T47D (cell line): ENCODE measurements at regions not wholly inside any gene's neighbourhood (a gene's known extent, or its start where the extent isn't known, plus 50 kb on each side); places are given as distances from the start of the nearest gene placed in this dataset.

Source experiments
- DNase-seq, 2 experiments: peaks; one replicate each; pipeline versions ENCODE4 v3.0.0 to v3.0.0-alpha.2; 2011 to 2012; ENCODE audit warnings: low read depth in 1 of 2, low spot score in 1 of 2
- JUND ChIP-seq: IDR thresholded peaks from 2 replicates; pipeline ENCODE4 v1.6.1; 2012; ENCODE audit warnings: low read depth
- in situ Hi-C: cut with HindIII; loops from 2 replicates; pipeline ENCODE4 v1.10.0; 2016; ENCODE audit warnings: low sequenced_read_pairs, low pct_unique_long_range_greater_than_20kb

GRCh38 chr5:175206669-175207068, 237.3 kb downstream of the DRD1 start:
- in situ Hi-C loops, result no loop called here

DNA sequence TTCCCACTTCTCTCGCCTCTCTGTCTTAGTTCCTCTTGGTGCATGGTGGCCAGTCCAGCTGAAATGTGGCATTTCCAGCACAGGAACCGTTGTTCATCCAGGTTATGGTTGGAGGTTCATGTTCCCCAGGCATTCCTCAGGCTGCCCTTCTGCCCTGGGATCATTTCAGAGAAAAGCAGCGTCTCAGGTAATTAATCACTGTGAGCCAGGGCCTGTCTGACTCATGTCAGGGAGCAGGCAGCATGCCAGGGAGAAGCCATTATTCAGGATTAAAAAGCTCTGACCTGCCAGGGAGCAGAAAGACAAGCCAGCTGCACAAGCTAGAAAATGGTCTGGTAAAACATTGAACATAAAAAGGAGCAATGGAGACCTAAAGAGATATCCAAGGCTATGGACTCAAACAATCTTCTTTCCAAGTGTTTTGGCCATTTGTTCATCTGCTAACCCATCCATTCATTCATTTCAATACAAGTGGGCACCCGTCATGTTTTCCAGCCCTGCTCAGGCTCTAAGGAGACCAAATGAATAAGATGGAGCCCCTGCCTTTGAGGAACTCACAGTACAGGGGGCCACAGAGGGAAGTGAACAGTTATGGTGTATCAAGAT, 241.4 kb downstream of the DRD1 start:
- TF ChIP-seq JUND, result no peak
- no peak for DNase-seq
- in situ Hi-C loops, result no loop called here

More at GRCh38 chr5:175206669-175207068, 237.3 kb downstream of the DRD1 start:
- TF ChIP-seq JUND, result no peak
- DNase-seq, result no peak

- DNase-seq, result no peak
- in situ Hi-C loops, result no loop called here
Measured at GRCh38 chr5:175201393-175201792, 242.6 kb downstream of the DRD1 start.

DNA sequence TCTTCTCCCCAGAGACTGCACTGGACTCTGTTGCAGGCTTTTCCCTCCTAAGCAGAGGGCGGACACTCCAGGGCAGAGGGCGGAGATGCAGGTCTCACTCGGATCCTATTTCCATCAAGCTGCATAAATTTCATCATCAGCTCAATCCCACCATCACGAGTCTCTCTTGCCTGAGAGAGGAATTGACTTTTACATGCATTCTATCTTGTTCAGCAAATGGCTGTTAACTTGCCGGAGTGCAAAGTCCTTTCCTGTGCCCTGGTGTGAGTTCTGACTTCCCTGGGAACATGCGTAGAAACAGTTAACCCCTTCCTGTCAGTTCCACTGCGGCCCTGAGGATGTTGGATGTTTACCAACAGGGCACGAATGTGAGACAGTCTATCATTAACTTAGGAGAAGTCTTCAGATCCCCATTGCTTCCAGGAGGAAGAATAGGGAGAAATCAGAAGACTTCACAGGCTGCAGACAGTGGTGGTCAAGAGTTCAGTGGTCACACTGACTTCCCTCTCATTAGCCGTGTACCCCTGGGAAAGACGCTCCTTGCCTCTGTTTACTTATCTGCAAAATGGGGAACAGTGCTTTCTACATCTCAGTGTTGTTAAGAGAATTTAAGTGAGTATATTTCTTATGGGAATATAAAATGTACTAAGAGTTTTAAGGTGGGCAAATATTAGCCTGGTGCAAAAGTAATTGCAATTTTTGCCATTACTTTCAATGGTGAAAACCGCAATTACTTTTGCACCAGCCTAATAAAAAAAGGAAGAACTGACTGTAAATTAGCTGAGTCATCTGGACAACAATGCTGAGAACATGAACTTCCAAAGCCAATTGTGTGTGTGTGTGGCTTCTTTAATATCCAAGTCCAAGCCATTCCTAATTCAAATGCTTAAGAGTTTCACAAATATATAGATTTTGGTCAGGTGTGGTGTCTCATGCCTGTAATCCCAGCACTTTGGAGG, 248.0 kb downstream of the DRD1 start:
- no peak for DNase-seq
- no peak for TF ChIP-seq JUND
- in situ Hi-C loops, result no loop called here

More at GRCh38 chr5:175201393-175201792, 242.6 kb downstream of the DRD1 start:
- no peak for TF ChIP-seq JUND

- in situ Hi-C loops, result no loop called here
- no peak for DNase-seq
- no peak for TF ChIP-seq JUND
Measured at GRCh38 chr5:175181331-175181730, 262.7 kb downstream of the DRD1 start.

- TF ChIP-seq JUND, result no peak
- in situ Hi-C loops, result no loop called here
Measured at GRCh38 chr5:175170899-175171298, 273.1 kb downstream of the DRD1 start.

GRCh38 chr5:175168882-175169507, 275.0 kb downstream of the DRD1 start:
- DNase-seq, result no peak
- in situ Hi-C loops, result no loop called here
- no peak for TF ChIP-seq JUND

More at GRCh38 chr5:175170899-175171298, 273.1 kb downstream of the DRD1 start:
- DNase-seq, result no peak

- in situ Hi-C loops, result no loop called here
- no peak for TF ChIP-seq JUND
- no peak for DNase-seq
Measured at GRCh38 chr5:175166026-175166425, 278.0 kb downstream of the DRD1 start.

- TF ChIP-seq JUND, result no peak
- in situ Hi-C loops, result no loop called here
- DNase-seq, result no peak
Measured at GRCh38 chr5:175163586-175164275, 280.3 kb downstream of the DRD1 start.

DNA sequence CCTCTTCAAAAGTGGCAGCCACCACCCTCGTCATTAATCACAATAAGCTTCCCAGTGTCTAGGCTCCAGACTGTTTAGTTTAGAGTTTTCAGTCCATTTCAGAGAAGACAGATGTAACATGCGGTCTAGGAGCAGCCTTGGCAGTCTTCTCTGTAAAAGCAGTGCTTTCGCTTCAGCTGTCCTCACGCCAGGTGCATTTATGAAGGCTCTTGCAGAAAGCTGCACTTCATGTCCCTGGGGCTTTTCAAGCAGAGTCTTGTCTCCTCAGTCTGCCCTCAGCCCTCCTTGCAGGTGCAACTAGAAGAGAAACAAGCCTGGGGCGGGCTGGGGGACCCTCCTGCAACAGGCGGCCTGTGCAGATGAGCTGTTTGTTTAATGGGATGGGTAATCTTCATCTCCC, 281.9 kb downstream of the DRD1 start:
- DNase-seq, result no peak
- no peak for TF ChIP-seq JUND
- in situ Hi-C loops, result no loop called here

GRCh38 chr5:175159956-175160355, 284.0 kb downstream of the DRD1 start:
- TF ChIP-seq JUND, result no peak
- DNase-seq, result no peak
- in situ Hi-C loops, result no loop called here

DNA sequence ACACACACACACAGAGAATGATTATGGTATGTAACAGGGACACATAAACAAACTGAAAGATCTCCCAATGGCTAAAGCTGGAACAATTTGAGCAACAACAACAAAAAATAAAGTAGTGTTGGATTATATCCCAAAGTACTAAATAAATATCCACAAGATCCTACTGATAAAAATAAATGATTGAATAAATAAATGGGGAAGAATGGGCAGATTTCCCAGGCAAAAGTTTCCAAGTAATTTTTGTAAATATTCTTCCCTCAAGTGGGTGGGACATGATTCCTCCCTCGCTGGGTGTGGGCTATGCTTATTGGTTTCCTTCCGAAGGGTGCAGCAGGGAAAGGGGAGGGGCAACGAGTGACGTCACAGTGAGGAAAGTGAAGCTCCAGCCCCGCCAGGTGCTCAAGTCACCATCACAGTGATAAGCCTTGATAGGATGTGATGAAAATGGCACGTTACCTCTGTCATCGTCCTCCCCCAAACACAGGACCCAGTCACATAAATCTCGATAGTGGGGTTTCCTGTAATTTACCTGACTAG, 295.3 kb downstream of the DRD1 start:
- TF ChIP-seq JUND, result no peak
- in situ Hi-C loops, result no loop called here
- DNase-seq, result no peak
